SK-N-MC (cell line): ENCODE measurements at regions not wholly inside any gene's neighbourhood (a gene's known extent, or its start where the extent isn't known, plus 50 kb on each side); places are given as distances from the start of the nearest gene placed in this dataset.

ENCODE experiments used
- EZH2 ChIP-seq: fragments of 200-600 bp; sonication (generic); IDR thresholded peaks from one replicate; pipeline ENCODE4 v1.6.1; 2017; ENCODE audit warnings: antibody characterized with exemption
- POLR2AphosphoS5 ChIP-seq: IDR thresholded peaks from 2 replicates; pipeline ENCODE4 v1.6.1; 2012; ENCODE audit warnings: mild to moderate bottlenecking, low read depth, low read length, borderline replicate concordance

GRCh38 chr18:34401775-34402174 is 177.1 kb upstream of the NOL4 start:
- no peak for TF ChIP-seq POLR2AphosphoS5
- TF ChIP-seq EZH2: no peak
